HT-29 (cell line): ENCODE measurements at regions not wholly inside any gene's neighbourhood (a gene's known extent, or its start where the extent isn't known, plus 50 kb on each side); places are given as distances from the start of the nearest gene placed in this dataset.
A peak's percentile ranks its signal among the peaks of the same experiment; 100 is the strongest.
"Not testable (repeated sequence)": the region's sequence is repeated elsewhere in the genome, so short reads cannot be mapped to it uniquely, and the experiment has no call there.

ENCODE experiments used
- DNase-seq: peaks from one replicate; pipeline ENCODE4 v3.0.0-alpha.2; 2015; ENCODE audit warnings: low spot score

DNA sequence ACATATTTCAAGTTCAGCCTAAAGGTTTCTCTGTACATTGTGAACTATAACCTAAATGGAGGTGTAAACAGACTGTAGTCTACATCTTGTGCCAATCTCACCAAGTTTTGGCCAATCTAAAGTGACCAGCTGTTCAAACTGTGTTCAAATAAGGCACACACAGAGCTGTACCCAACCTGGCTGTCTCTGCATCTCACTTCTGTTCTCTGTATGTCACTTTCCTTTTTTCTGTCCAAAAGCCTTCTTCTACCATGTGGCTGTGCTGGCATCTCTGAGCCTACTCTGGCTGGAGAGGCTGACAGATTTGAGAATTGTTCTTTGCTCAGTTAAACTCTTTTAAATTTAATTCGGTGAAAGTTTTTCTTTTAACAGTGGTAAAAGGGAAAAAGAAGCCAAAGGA, 817.9 kb downstream of the SOCS6 start:
- no peak for DNase-seq

DNA sequence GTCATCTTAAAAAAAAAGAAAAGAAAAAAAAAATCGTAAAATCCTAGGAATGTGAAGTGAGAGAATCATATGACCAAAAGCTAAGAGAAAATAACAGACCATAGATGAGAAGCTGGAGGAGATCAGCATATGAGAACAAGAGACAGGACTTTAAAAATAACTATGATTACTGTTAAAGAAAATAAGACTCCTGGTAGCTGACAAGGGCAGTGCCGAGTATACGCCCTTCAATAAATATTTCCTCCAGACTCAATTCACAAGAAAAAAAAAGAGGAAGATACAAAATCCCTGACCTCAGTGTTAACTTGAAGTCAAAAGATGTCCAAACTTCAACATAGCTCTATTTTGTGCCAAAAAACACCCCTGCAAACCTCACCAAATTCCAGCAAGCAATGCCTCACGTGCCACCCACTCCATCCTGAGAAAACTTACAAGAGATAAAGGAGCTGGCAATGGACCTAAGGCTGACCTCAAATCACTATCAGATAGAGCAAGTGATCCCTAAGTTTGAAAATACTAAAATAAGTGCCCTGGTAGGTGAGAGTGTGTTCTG, 817.2 kb downstream of the SOCS6 start:
- no peak for DNase-seq

DNA sequence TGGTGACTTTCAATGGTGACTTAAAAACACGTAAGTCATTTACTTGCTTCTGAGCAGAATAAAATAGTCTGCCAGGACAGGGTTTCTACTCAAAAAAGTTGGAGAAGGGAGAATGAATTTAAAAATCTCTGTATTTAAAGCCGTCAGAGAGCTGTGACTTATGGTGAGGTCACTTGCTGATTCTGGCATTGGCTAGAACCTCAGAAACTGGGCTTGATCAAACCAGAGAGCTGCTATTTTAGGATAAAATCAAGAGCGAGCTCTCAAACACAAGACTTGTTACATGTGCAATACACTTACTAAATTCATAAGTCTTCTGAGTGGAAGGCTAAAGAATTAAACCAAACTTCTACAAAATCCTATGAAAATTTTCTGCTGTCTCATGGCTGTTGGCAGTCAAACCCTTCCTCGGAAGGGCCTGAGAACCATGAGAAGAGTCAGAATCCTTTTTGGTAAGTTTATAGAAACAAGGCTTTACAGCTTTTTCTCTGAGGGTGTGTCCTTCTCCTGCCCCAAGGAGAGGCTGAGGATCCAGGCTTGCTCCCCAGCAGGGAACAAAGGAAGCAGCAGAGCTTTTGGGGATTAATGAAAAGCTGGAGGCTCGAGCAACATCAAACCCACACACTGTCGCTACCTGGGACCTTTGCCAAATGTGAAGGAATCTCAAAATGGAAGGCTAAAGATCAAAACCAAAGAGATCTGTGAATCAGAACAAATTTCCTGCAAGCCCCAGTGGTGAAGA, 816.4 kb downstream of the SOCS6 start:
- DNase-seq = no peak

DNA sequence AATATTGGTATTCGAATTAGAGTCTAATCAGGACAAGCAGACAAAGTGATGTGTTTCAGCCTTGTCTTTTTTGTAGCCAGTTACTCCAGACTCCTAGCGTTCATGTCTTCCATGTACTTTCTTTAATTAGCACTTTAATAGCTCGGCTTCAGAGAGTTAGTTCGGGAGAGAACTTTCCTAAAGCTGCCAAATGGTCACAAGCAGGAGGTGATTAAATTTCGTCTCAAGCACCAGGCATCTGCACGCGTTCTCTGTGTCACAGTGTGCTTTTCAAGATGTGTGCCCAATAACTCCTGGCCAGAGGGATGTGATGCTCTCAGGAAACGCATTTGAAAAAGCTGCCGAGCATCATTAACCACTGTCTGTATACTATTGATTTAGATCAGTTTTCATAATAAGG, 790.8 kb downstream of the SOCS6 start:
- DNase-seq = no peak

DNA sequence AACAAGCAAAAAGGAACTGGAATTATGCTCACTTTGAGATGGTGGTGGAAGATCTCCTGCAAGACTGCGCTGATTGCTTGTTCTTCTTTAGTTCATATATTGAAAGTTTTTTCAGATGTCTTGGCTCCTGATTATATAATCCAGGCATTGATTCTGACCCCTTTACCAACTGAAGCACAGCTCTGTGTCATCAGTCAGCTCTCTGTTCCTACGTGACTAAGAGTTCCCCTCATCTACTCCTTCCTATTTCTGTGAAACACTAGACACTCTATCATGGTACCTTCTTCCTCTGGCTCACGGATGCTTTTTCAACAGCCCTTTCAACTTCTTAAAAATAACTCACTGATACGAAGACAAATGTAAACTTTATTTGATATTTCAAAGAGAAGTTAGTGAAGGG, 788.6 kb downstream of the SOCS6 start:
- DNase-seq = no peak

DNA sequence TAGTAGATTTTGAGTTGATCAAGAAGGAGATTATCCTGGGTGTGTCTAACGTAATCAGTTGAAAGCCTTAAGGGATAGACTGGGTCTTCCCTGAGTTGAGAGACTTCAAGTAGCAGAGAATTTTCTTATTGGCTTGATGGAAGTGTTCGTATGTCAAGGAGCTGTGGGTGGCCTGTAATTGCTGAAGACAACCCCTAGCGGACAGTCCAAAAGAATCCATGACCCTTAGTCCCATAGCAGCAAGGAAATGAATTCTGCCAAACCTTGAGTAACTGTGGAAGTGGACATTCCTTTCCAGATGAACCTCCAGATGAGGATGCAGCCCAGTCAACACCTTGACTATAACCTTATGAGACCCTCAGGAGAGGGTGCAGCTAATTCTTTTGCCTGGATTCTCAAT, 786.3 kb downstream of the SOCS6 start:
- DNase-seq = peak; percentile 12

DNA sequence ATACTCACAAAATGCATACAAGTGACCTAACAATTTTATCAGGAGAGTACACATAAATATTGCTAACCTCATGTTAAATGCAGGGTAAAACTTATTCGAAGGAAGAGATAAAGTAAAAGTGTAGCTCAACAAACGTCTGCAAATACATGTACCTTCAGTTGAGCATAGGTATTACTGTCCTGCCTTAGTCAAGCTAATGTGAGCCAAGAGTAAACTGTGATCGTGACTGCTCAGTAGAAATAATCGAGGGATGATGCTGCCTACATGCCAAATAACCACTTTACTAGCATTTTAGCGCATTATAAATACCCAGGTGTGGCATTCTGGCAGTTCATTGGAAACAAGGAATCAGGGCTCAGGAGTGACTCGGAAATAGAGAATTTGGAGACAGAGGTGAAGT, 779.5 kb downstream of the SOCS6 start:
- no peak for DNase-seq

DNA sequence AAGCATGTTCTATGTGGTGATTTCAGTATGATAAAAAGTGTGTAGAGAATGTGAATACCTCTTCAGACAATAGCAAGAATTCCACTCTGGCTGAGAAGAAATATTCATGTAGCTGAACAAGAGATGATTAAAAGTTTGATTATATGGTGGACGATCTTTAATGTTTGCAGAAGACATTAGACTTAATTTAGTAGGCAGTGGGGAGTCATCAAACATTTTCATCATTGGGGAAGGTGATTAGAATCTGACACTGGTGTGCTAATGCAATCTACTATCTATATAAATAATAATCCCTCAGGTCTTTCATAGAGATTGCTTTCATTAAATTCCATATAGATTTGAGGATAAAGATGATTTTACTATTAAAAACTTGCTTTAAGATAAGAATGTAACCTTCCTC, 761.0 kb downstream of the SOCS6 start:
- no peak for DNase-seq

DNA sequence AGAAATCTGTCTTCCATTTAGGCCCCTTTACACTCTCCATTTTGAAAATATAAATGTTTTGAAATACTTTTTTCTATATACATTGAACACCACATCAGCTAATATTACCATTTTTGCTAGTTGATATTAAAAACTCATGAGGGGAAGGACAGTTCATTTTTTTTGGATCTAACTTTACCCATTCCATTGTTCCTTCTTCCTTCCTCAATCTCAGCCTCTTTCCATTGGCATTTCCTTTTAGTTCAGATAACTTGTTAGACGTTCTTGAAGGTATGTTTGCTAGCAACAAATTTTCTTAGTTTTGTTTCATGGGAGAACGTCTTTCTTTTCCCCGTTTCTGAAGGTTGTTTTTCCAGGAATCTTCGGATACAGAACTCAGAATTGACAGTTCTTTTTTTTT, 759.0 kb downstream of the SOCS6 start:
- DNase-seq = no peak

DNA sequence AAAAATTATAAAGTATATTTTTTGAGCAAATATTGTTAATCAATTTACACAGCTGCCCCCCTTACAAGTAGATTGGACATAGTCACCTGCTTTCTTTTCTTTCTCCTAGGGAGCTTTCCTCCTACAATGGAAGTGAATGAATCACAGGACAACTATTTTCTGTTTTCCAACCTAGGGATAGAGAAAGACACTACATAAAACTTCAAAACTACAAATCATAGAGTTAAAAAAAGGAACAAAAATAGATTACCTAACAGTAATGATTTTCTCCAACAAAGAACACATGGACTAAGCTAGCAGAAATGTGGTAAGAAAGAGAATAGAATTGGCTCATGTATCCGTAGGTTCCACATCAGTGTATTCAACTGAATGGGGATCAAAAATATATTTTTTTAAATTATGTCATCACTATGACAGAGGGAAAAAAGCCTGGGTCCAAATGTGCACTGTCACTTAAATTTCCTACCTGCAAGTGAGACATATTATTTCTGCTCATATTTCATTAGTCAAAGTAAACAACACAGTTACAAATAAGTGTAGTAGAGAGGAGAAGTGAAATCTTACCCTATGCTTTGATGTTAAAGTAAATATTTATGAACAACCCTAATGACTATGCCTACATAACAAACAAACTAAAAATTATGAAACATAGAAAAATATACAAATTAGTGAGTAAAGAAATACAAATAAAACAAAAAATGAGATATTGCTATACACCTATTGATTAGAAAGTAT, 756.7 kb downstream of the SOCS6 start:
- DNase-seq = no peak

DNA sequence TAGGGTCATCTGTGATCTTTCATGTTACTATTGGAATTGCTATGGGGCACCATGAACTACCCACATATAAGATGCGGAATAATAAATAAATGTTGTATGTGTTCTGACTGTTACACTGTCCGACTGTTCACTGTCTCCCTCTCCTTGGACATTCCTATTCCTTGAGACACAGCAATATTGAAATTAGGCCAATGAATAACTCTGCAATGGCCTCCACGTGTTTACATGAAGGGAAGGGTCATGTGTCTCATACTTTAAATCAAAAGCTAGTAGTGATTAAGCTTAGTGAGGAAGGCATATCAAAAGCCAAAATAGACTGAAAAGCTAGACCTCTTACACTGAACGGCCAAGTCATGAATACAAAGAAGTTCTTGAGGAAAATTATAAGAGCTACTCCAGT, 751.3 kb downstream of the SOCS6 start:
- DNase-seq = no peak

DNA sequence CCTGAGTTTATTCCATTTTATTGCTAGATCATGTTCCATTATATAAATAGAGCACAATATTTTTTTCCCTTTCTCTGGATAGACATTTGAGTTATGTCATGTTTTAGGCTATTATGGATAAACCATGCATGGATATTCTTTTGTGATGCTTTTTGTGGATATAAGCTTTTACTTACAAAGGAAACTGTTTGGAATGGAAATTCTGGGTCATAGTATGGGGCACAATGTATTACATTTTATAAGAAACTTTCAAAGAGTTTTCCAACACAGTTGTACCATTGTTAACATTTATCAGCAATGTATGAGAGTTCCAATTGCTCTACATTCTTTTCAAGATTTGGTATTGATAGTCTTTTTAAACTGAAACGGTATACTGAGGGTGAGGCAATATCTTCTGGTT, 749.4 kb downstream of the SOCS6 start:
- DNase-seq = no peak

DNA sequence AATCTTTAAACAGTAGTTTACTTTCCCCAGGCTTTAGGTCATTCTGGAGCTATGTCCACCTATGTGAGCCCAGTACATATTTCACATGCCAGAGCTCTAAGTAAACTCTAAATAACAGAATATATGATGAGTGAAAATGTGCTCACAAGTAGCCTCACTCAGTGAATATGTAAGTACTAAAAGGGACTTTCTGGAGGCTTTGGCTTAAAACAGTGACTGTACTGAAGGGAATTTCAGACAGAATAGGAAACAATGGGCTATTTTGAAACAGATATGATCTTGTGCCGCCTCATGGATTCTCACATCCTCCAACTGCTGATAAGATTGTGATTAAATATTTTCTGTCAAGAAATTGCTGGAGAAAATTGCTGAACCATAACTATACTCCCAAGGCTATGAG, 747.9 kb downstream of the SOCS6 start:
- DNase-seq = no peak

DNA sequence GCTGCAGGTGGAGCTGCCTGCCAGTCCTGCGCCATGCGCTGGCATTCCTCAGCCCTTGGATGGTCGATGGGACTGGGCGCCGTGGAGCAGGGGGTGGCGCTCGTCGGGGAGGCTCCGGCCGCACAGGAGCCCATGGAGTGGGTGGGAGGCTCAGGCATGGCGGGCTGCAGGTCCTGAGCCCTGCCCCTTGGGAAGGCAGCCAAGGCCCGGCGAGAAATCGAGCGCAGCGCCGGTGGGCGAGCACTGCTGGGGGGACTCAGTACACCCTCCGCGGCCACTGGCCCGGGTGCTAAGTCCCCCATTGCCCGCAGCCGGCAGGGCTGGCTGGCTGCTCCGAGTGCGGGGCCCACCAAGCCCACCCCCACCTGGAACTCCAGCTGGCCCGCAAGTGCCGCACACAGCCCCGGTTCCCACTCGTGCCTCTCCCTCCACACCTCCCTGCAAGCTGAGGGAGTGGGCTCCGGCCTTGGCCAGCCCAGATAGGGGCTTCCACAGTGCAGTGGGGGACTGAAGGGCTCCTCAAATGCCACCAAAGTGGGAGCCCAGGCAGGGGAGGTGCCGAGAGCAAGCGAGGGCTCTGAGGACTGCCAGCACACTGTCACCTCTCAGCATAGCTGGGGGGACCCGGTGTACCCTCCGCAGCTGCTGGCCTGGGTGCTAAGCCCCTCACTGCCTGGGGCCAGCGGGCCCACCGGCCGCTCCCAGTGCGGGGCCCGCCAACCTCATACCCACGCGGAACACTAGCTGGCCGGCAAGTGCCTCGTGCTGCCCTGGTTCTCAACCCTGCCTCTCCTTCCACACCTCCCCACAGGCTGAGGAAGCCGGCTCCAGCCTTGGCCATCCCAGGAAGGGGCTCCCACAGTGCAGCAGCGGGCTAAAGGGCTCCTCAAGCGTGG, 742.7 kb downstream of the SOCS6 start:
- DNase-seq = not testable (repeated sequence)

DNA sequence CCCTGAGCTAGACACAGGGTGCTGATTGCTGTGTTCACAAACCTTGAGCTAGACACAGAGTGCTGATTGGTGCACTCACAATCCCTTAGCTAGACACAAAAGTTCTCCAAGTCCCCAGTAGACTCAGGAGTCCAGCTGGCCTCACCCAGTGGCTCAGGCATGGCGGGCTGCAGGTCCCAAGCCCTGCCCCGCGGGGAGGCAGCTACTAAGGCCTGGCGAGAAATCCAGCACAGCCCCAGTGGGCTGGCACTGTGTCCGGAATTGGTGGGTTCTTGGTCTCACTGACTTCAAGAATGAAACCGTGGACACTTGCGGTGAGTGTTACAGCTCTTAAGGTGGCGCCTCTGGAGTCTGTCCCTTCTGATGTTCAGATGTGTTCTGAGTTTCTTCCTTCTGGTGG, 741.2 kb downstream of the SOCS6 start:
- not testable (repeated sequence) for DNase-seq

DNA sequence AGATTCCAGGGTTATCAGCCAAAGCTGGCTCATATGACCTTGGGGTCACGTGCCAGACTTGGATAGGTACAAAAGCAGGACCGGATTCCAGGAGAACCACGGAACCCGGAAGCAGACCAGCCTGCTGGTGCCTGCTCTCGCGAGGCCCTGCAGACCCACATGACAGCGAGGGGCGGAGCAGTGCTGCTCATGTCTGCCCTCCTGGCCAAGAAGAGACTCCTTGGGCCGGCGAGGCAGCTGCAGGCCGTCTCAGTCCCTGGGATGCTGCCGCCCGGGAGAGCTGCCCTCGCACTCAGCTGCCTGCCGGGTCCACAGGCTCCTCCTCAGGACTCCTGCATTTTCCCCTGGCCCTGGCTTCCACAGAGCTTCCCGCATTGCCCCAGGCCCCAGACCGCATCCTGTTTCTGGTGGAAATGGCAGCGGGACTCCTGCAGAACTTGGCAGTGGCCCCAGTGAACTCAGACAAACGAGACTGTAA, 739.5 kb downstream of the SOCS6 start:
- no peak for DNase-seq

DNA sequence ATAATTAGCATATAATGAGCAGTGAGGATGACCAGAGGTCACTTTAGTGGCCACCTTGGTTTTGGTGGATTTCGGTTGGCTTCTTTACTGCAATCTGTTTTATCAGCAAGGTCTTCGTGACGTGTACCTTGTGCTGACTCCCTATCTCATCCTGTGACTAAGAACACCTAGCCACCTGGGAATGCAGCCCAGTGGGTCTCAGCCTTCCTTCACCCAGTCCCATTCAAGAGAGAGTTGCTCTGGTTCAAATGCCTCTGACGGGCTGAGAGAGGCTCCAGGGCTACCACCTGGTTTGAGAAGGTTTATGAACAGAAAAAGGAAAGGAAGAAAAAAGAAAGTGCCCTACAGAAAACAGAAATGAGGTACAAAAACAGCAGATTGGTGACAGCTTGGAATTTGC, 738.7 kb downstream of the SOCS6 start:
- no peak for DNase-seq

DNA sequence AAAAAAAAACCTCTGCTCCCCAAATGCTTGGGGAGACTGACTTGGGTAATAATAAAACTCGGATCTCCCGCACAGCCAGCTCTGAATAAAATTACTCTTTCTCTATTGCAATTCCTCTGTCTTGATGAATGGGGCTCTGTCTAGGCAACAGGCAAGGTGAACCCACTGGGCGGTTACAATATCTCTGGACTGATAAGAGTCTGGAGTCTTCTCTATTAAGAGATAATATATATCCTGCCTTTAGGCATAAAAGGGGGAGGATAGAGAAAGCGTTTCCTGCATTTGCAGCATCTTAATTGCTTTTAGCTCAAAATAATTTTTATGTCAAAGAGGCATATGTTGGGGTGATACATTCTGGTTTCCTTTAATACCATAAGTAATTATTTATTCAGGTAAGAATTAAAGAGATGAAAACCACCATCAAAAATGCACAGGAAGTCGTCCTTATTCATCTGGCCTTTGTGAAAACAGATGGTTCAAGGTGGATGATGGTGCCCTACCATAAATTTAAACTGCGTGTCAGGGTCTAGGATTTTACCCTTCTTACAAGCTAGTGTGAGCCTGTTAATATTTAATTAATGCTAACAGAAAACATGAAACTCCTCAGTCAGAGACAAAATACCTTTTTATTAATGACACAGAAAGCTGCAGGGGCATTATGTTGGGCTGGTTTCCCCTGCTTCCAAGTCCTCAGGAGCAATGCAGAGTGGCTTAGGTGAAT, 736.8 kb downstream of the SOCS6 start:
- DNase-seq = no peak

DNA sequence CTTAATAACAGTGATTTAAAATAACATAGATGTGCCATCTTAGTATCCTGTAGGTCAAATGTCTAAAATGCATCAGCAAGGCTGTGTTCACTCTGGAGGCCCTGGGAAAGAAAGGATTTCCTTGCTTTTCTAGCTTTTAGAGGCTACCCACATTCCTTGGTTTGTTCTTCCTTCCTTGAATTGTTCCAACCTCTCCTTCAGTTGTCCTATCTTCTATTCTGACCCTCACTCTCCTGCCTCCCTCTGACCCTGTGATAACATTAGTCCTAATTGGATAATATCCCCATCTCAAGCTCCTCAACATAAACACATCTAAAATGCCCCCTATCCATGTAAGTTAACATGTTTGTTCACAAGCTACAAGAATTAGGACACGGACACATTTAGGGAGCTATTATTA, 733.5 kb downstream of the SOCS6 start:
- DNase-seq = no peak

DNA sequence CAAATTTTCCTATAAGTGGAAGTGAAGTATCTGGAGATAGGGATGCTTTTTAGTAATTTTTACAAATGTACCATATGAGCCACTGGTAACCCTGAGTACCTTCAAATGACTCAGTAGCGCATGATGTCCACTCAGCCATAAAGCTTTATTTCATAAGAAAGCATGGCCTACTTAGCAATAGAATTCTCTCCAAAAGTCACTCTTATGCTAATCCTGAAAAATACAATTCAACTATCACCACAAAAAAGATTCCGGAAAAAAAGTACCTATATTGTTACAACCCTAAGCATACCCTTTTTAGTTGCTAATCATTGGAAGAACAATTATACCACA, 732.2 kb downstream of the SOCS6 start:
- DNase-seq = no peak

DNA sequence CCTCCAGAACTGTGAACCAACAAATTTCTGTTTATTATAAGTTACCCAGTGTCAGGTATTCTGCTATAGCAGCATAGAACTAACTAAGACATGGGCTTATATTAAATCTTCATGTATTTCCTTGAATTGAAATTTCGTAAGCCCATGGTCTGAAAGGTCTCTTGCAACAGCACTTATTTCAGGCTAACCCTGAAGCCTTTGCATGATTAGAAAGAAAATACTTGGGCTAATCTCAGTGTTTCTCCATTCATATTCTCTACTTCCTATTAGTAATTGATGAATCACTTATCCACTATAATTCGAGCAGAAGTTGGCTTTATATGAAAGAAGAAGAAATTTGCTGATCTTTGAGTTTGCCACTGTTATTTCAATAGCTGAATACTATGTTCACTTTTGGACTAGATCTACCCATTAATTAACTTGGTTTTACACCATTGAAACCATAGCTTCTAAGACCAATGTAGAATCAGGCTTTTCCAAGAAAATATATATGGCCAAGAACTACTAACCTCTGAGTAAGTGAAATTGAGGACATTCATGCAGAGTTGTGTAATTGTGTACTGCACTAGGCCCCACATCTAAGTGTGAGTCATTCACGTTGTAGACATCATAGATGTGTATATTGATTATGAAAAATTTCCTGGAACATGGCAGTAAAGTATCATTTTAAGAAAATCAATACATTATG, 731.6 kb downstream of the SOCS6 start:
- no peak for DNase-seq
